Endothelial cell (in vitro differentiated cells): ENCODE measurements at regions not wholly inside any gene's neighbourhood (a gene's known extent, or its start where the extent isn't known, plus 50 kb on each side); places are given as distances from the start of the nearest gene placed in this dataset.

Experiments used
- DNase-seq: peaks from one replicate; pipeline ENCODE4 v3.0.0; 2021; ENCODE audit warnings: low spot score
- H3K27ac Mint-ChIP-seq: one replicate; pipeline ENCODE4 v1.8.0; 2021; ENCODE audit warnings: mixed read lengths, inconsistent platforms; ENCODE audit not compliant: unreplicated experiment
- H3K27me3 Mint-ChIP-seq: one replicate; pipeline ENCODE4 v1.8.0; 2021; ENCODE audit warnings: mild to moderate bottlenecking, moderate library complexity, mixed read lengths, inconsistent platforms; ENCODE audit not compliant: unreplicated experiment
- H3K36me3 Mint-ChIP-seq: one replicate; pipeline ENCODE4 v1.8.0; 2021; ENCODE audit warnings: mild to moderate bottlenecking, low read depth, mixed read lengths, inconsistent platforms; ENCODE audit not compliant: unreplicated experiment
- H3K4me1 Mint-ChIP-seq: one replicate; pipeline ENCODE4 v1.8.0; 2021; ENCODE audit warnings: mild to moderate bottlenecking, mixed read lengths, inconsistent platforms; ENCODE audit not compliant: unreplicated experiment
- H3K4me3 Mint-ChIP-seq: one replicate; pipeline ENCODE4 v1.8.0; 2021; ENCODE audit warnings: mild to moderate bottlenecking, mixed read lengths, inconsistent platforms; ENCODE audit not compliant: unreplicated experiment
- H3K9me3 Mint-ChIP-seq: one replicate; pipeline ENCODE4 v1.8.0; 2021; ENCODE audit warnings: mixed read lengths, inconsistent platforms; ENCODE audit not compliant: unreplicated experiment
- TF ChIP-seq, protein P1 (sequence below): fragments of 200-600 bp; sonication (generic); IDR thresholded peaks from one replicate; pipeline ENCODE4 v1.5.0; 2021; ENCODE audit warnings: antibody characterized with exemption; ENCODE audit not compliant: unreplicated experiment

DNA sequence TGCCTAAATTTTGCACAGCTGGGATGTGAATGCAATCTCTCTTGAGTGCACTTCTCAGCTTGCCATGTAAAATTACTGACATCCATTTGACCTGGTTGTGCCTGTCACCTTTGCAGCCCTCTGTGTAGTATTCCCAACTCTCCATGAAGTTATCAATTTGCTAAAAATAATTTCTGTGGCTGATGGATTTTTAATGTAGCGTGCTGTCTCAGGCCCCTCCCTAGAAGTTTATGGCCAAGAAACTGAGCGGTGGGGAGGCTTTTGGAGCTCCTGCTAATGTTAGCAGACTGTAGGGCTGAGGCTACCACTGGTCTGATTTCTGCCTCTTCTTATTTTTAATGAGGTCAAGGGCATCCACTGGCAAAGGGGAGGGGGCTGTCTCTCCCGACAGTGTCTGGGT is 577.0 kb upstream of the DPP6 start:
- Mint-ChIP-seq H3K4me3 (no peak overlapping the region), H3K27me3 (peaks cover 6% of the 10 kb centered on the region), H3K36me3 (peaks cover 13% of the 10 kb centered on the region), H3K9me3 (peaks cover 31% of the 10 kb centered on the region), H3K27ac (no peak overlapping the region), H3K4me1 (no peaks in the 10 kb centered on the region)
- no peak for DNase-seq
- TF ChIP-seq, protein P1, sequence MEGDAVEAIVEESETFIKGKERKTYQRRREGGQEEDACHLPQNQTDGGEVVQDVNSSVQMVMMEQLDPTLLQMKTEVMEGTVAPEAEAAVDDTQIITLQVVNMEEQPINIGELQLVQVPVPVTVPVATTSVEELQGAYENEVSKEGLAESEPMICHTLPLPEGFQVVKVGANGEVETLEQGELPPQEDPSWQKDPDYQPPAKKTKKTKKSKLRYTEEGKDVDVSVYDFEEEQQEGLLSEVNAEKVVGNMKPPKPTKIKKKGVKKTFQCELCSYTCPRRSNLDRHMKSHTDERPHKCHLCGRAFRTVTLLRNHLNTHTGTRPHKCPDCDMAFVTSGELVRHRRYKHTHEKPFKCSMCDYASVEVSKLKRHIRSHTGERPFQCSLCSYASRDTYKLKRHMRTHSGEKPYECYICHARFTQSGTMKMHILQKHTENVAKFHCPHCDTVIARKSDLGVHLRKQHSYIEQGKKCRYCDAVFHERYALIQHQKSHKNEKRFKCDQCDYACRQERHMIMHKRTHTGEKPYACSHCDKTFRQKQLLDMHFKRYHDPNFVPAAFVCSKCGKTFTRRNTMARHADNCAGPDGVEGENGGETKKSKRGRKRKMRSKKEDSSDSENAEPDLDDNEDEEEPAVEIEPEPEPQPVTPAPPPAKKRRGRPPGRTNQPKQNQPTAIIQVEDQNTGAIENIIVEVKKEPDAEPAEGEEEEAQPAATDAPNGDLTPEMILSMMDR, result no peak

DNA sequence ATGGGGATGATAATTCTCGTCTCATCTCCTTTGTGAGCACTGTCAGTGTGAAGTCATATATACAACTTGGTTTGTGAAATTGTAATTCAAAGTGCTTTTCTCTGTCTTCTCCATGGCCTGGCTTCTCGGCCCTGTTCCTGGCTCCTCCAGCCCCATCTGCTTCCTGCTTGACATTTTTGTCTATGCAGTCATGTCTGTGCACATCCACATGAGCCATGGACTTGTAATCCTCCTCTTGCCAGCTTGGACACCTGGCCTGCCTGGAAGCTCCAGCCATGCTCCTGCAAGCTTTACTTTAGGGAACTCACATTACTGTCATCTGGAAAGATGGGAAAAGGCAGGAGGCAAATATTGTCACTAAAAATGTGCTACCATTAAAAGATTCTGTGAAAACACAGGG is 576.0 kb upstream of the DPP6 start:
- peaks cover 23% of the 10 kb centered on the region for H3K9me3 Mint-ChIP-seq
- H3K4me3 Mint-ChIP-seq, result no peak overlapping the region
- H3K27me3 Mint-ChIP-seq, result peaks cover 6% of the 10 kb centered on the region
- no peak overlapping the region for H3K27ac Mint-ChIP-seq
- peaks cover 7% of the 10 kb centered on the region for H3K36me3 Mint-ChIP-seq
- TF ChIP-seq, protein P1, result no peak
- H3K4me1 Mint-ChIP-seq, result no peaks in the 10 kb centered on the region
- no peak for DNase-seq

DNA sequence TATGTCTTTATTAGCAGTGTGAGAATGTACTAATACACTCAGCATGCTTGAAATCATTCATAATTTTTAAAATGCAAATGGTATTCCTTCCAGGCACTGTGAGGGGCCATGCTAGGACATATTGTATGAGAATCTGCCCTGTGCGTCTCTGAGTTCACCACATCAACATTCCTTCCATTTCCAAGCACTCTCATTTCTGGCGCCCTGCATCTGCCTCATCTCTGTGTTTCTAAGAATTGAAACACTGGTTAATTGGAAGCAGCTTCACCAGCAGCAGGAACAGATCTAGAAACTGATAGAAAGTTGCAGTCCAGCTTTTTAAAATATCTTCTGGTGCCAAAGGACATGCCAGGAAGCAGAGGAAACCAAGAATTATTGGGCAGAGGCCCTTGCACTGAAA is 555.9 kb upstream of the DPP6 start:
- TF ChIP-seq, protein P1, result no peak
- H3K4me3 Mint-ChIP-seq, result no peak overlapping the region

GRCh38 chr7:153503093-153503492 is 549.1 kb upstream of the DPP6 start:
- peaks cover 6% of the 10 kb centered on the region for H3K36me3 Mint-ChIP-seq
- TF ChIP-seq, protein P1, result no peak
- no peak overlapping the region for H3K27ac Mint-ChIP-seq
- no peak for DNase-seq
- peaks cover 38% of the 10 kb centered on the region for H3K9me3 Mint-ChIP-seq
- H3K4me3 Mint-ChIP-seq, result no peak overlapping the region
- H3K4me1 Mint-ChIP-seq, result no peaks in the 10 kb centered on the region
- peaks cover 3% of the 10 kb centered on the region for H3K27me3 Mint-ChIP-seq

More for the DNA sequence above, 555.9 kb upstream of the DPP6 start:
- no peak for DNase-seq
- Mint-ChIP-seq H3K9me3 (peaks cover 32% of the 10 kb centered on the region), H3K27me3 (no peaks in the 10 kb centered on the region), H3K4me1 (no peaks in the 10 kb centered on the region), H3K27ac (no peak overlapping the region), H3K36me3 (peaks cover 6% of the 10 kb centered on the region)

DNA sequence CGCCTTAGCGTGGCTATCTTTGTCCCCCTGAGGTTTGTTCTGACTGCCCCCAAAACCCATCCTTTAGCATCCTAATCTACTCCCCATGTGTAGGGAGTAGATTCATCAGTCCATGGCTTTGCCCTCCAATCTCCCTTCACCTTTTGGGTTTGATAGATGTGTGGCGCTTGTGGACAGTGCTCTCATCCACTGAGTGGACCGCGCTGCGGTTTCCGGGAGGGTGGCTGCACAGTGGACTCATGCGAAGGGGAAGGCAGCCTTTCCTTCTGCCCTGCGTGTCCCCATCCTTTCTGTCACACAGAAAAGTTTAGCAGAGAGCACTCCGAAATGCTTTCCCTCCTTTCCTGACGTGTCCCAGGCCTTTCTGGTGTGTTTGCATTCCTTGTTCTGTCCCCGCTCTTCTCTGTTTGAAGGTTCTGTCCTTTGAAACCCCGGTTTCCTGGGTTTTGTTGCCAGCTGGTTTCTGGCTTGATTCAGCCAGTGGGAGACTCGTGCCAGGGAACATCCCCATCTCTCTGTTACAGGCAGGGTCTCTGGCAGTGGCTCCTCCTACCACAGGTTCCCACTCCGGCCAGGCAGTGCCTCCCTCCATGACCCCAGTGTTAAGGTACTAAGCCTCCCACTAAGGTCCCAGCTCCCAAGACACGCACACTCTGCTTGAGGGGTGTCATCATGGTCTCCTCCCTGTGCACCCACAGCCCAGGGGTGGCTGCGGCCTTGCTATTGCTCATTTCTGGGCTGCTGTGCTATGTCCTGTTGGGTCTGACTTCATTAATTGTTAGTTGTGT is 547.7 kb upstream of the DPP6 start:
- TF ChIP-seq, protein P1, result no peak
- DNase-seq, result no peak
- peaks cover 6% of the 10 kb centered on the region for H3K36me3 Mint-ChIP-seq
- no peak overlapping the region for H3K27ac Mint-ChIP-seq
- no peaks in the 10 kb centered on the region for H3K4me1 Mint-ChIP-seq
- H3K9me3 Mint-ChIP-seq, result peaks cover 33% of the 10 kb centered on the region
- H3K27me3 Mint-ChIP-seq, result peaks cover 3% of the 10 kb centered on the region
- H3K4me3 Mint-ChIP-seq, result peak overlapping the region; percentile 24
